Ovary (tissue), 3 donors: ENCODE measurements at regions not wholly inside any gene's neighbourhood (a gene's known extent, or its start where the extent isn't known, plus 50 kb on each side); places are given as distances from the start of the nearest gene placed in this dataset.

Experiments used
- EP300 ChIP-seq: sonication (generic); formaldehyde crosslinking; IDR thresholded peaks from one replicate; pipeline ENCODE4 v1.6.1; 2017; ENCODE audit warnings: antibody characterized with exemption
- POLR2A ChIP-seq: fragments of 450-650 bp; IDR thresholded peaks from one replicate; pipeline ENCODE4 v1.6.1; 2017; ENCODE audit warnings: antibody characterized with exemption, mild to moderate bottlenecking, moderate library complexity
- TF ChIP-seq, protein P1 (sequence below), 3 donors: fragments of 450-650 bp in 2 of 3; fragments of 200-600 bp in 1 of 3; IDR thresholded peaks; one replicate each; pipeline versions ENCODE4 v1.5.1 to v1.8.0; 2016 to 2022; ENCODE audit warnings: antibody characterized with exemption in 3 of 3, mild to moderate bottlenecking in 1 of 3
- donor health status: DM: no; HTN: no; CAD: no.

DNA sequence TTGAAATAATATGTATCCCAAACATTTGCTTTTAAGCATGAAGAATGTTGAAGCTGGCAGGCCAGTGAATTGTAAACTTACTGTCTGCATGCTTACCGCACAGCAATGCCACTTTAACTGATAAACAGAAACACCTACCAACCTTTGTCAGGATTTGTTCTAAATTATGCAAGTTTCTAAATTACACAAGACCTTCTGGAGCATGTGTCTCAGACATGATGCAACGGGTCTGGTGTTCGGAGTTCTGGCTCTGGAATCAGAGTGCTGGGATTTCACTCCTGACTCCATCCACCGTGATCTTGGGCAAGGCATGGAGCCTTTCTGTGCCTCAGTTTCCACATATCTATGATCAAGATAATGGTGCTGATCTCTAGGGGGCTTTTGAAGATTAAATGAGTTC, 111.2 kb downstream of the CCT6B start:
- TF ChIP-seq, protein P1, sequence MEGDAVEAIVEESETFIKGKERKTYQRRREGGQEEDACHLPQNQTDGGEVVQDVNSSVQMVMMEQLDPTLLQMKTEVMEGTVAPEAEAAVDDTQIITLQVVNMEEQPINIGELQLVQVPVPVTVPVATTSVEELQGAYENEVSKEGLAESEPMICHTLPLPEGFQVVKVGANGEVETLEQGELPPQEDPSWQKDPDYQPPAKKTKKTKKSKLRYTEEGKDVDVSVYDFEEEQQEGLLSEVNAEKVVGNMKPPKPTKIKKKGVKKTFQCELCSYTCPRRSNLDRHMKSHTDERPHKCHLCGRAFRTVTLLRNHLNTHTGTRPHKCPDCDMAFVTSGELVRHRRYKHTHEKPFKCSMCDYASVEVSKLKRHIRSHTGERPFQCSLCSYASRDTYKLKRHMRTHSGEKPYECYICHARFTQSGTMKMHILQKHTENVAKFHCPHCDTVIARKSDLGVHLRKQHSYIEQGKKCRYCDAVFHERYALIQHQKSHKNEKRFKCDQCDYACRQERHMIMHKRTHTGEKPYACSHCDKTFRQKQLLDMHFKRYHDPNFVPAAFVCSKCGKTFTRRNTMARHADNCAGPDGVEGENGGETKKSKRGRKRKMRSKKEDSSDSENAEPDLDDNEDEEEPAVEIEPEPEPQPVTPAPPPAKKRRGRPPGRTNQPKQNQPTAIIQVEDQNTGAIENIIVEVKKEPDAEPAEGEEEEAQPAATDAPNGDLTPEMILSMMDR (IDR thresholded peaks at IDR 0.05) = no peak
- TF ChIP-seq POLR2A (no peak), EP300 (no peak)
